ENCODE measurements at regions not wholly inside any gene's neighbourhood (a gene's known extent, or its start where the extent isn't known, plus 50 kb on each side); places are given as distances from the start of the nearest gene placed in this dataset.
"Not testable (repeated sequence)": the region's sequence is repeated elsewhere in the genome, so short reads cannot be mapped to it uniquely, and the experiment has no call there.

GRCh38 chr7:94782777-94783176, 124.6 kb upstream of the PPP1R9A start:
- no peaks in the 10 kb centered on the region for H3K27me3 ChIP-seq (ENCODE audit: control insufficient read depth, insufficient read depth, low read length)
- BruUV-seq (replicated peaks), result no TSS peak
- no peaks in the 10 kb centered on the region for H3K36me3 ChIP-seq (ENCODE audit: control insufficient read depth, insufficient read depth, low read length)
- H3K4me1 ChIP-seq (ENCODE audit: control insufficient read depth, insufficient read depth, low read length), result no peaks in the 10 kb centered on the region
- POLR2A ChIA-PET, result no interaction called here
- no peaks in the 10 kb centered on the region for H3K9me3 ChIP-seq (ENCODE audit: control insufficient read depth, insufficient read depth, low read depth, low read length)
- no peak overlapping the region for H3K27ac ChIP-seq (ENCODE audit: low read length)
- no peak overlapping the region for H3K4me3 ChIP-seq (ENCODE audit: low read depth in 2 of 2, low read length in 2 of 2)
- CTCF ChIA-PET, result no interaction called here
- DNase-seq (ENCODE audit: low read depth, low spot score) (no peak), ATAC-seq (no peak)
- intact Hi-C loops (cut with micrococcal nuclease; ENCODE audit: unreplicated experiment) (loop anchor here (5.0 kb wide), 1 partner anchor 410 kb away; no protein-coding TSS in a partner anchor), in situ Hi-C loops (cut with HindIII; ENCODE audit: low pct_unique_long_range_greater_than_20kb, low sequenced_read_pairs) (no loop called here)
- TF ChIP-seq TCF7L2 (IDR thresholded peaks at IDR 0.05; ENCODE audit: low read depth, low read length) (no peak), POLR2AphosphoS5 (IDR thresholded peaks at IDR 0.05; ENCODE audit: low read depth, low read length) (no peak), SIN3A (IDR thresholded peaks at IDR 0.05; ENCODE audit: borderline replicate concordance, insufficient read depth, low read depth, low read length) (no peak)
- TF ChIP-seq, protein P1, sequence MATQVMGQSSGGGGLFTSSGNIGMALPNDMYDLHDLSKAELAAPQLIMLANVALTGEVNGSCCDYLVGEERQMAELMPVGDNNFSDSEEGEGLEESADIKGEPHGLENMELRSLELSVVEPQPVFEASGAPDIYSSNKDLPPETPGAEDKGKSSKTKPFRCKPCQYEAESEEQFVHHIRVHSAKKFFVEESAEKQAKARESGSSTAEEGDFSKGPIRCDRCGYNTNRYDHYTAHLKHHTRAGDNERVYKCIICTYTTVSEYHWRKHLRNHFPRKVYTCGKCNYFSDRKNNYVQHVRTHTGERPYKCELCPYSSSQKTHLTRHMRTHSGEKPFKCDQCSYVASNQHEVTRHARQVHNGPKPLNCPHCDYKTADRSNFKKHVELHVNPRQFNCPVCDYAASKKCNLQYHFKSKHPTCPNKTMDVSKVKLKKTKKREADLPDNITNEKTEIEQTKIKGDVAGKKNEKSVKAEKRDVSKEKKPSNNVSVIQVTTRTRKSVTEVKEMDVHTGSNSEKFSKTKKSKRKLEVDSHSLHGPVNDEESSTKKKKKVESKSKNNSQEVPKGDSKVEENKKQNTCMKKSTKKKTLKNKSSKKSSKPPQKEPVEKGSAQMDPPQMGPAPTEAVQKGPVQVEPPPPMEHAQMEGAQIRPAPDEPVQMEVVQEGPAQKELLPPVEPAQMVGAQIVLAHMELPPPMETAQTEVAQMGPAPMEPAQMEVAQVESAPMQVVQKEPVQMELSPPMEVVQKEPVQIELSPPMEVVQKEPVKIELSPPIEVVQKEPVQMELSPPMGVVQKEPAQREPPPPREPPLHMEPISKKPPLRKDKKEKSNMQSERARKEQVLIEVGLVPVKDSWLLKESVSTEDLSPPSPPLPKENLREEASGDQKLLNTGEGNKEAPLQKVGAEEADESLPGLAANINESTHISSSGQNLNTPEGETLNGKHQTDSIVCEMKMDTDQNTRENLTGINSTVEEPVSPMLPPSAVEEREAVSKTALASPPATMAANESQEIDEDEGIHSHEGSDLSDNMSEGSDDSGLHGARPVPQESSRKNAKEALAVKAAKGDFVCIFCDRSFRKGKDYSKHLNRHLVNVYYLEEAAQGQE (IDR thresholded peaks at IDR 0.05; ENCODE audit: insufficient read depth in 1 of 2, low read depth in 2 of 2, low read length in 1 of 2), result no peak
- TF ChIP-seq, protein P2, sequence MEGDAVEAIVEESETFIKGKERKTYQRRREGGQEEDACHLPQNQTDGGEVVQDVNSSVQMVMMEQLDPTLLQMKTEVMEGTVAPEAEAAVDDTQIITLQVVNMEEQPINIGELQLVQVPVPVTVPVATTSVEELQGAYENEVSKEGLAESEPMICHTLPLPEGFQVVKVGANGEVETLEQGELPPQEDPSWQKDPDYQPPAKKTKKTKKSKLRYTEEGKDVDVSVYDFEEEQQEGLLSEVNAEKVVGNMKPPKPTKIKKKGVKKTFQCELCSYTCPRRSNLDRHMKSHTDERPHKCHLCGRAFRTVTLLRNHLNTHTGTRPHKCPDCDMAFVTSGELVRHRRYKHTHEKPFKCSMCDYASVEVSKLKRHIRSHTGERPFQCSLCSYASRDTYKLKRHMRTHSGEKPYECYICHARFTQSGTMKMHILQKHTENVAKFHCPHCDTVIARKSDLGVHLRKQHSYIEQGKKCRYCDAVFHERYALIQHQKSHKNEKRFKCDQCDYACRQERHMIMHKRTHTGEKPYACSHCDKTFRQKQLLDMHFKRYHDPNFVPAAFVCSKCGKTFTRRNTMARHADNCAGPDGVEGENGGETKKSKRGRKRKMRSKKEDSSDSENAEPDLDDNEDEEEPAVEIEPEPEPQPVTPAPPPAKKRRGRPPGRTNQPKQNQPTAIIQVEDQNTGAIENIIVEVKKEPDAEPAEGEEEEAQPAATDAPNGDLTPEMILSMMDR (IDR thresholded peaks at IDR 0.05), result no peak

DNA sequence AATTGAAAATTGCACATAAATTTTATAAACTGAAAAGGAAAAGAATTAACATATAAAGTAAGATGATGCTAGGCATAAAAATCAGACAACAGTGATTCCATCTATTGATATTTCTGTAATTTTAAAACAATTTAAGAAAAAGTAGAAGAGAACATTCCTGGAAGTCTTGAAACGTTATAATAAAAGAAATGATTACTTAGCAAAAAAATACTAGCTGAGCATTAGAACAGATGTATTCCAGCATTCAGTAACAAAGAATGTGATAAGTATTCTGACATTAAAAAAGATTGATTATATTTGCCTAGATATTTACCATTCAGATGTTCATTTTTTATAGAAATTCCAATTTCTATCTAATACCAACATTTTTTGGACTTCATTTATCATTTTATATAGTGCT, 120.1 kb upstream of the PPP1R9A start:
- Histone ChIP-seq H3K36me3 (ENCODE audit: control insufficient read depth, insufficient read depth, low read length) (no peaks in the 10 kb centered on the region), H3K4me1 (ENCODE audit: control insufficient read depth, insufficient read depth, low read length) (no peaks in the 10 kb centered on the region), H3K27ac (ENCODE audit: low read length) (no peak overlapping the region), H3K9me3 (ENCODE audit: control insufficient read depth, insufficient read depth, low read depth, low read length) (no peaks in the 10 kb centered on the region), H3K4me3 (ENCODE audit: low read depth in 2 of 2, low read length in 2 of 2) (no peak overlapping the region), H3K27me3 (ENCODE audit: control insufficient read depth, insufficient read depth, low read length) (no peaks in the 10 kb centered on the region)
- TF ChIP-seq TCF7L2 (IDR thresholded peaks at IDR 0.05; ENCODE audit: low read depth, low read length), result no peak
- TF ChIP-seq, protein P1 (IDR thresholded peaks at IDR 0.05; ENCODE audit: insufficient read depth in 1 of 2, low read depth in 2 of 2, low read length in 1 of 2), result no peak
- no peak for TF ChIP-seq SIN3A (IDR thresholded peaks at IDR 0.05; ENCODE audit: borderline replicate concordance, insufficient read depth, low read depth, low read length)
- TF ChIP-seq POLR2AphosphoS5 (IDR thresholded peaks at IDR 0.05; ENCODE audit: low read depth, low read length), result no peak
- TF ChIP-seq, protein P2 (IDR thresholded peaks at IDR 0.05), result no peak
- CTCF ChIA-PET, result no interaction called here
- POLR2A ChIA-PET, result no interaction called here
- ATAC-seq (no peak), DNase-seq (ENCODE audit: low read depth, low spot score) (no peak)
- intact Hi-C loops (cut with micrococcal nuclease; ENCODE audit: unreplicated experiment), result no loop called here
- no TSS peak for BruUV-seq (replicated peaks)
- in situ Hi-C loops (cut with HindIII; ENCODE audit: low pct_unique_long_range_greater_than_20kb, low sequenced_read_pairs), result no loop called here

GRCh38 chr7:94788378-94788777, 119.0 kb upstream of the PPP1R9A start:
- CTCF ChIA-PET; H3K9me3 ChIP-seq (ENCODE audit: control insufficient read depth, insufficient read depth, low read depth, low read length); POLR2A ChIA-PET; BruUV-seq (replicated peaks); H3K4me1 ChIP-seq (ENCODE audit: control insufficient read depth, insufficient read depth, low read length); ATAC-seq; H3K27ac ChIP-seq (ENCODE audit: low read length); H3K36me3 ChIP-seq (ENCODE audit: control insufficient read depth, insufficient read depth, low read length); H3K27me3 ChIP-seq (ENCODE audit: control insufficient read depth, insufficient read depth, low read length); H3K4me3 ChIP-seq (ENCODE audit: low read depth in 2 of 2, low read length in 2 of 2); in situ Hi-C loops (cut with HindIII; ENCODE audit: low pct_unique_long_range_greater_than_20kb, low sequenced_read_pairs); intact Hi-C loops (cut with micrococcal nuclease; ENCODE audit: unreplicated experiment); DNase-seq (ENCODE audit: low read depth, low spot score): not testable (repeated sequence)
